ENCODE measurements at regions not wholly inside any gene's neighbourhood (a gene's known extent, or its start where the extent isn't known, plus 50 kb on each side); places are given as distances from the start of the nearest gene placed in this dataset.

DNA sequence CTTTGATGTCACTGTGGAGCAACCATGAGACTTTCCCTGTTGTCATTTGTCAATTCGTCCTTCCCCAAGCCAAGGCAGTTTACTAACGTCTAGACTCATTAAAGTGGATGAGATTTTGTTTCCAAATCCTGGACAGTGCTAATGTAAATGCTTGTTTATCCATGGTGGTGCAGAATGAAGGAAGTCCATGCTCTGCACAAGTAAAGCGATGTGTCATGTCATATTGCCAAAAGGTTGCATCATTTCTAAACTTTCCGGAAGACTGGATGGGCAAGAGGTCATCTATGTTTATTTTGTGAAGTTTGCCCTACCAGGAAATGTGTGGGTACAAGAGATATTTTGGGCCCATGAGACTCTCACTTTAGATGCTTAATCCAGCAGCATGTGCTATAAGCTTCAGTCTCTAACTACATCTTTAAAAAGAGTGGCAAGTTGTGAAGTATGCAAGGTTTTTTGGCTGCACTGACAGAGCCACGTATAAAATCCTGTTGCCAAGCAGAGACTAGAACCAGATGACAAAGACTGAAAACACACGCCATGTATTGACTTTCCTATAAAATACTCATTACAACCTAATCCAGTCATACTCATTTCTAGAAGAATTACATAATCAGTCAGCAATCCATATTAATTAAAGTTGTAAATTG, 72.1 kb upstream of the FNDC3B start:
- DNase-seq (ENCODE audit: low read depth, low spot score) (no peak), FAIRE-seq (no peak)
- H2AFZ ChIP-seq (ENCODE audit: control insufficient read depth, low read length), result no peak overlapping the region
- dilution Hi-C loops (cut with MboI; ENCODE audit: extremely low pct_ligation_motif_present, low sequenced_read_pairs), result no loop called here
- H4K20me1 ChIP-seq (ENCODE audit: control insufficient read depth, extremely low read depth, insufficient read depth, low read length), result no peaks in the 10 kb centered on the region
- no peak overlapping the region for H3K4me2 ChIP-seq (ENCODE audit: control insufficient read depth, extremely low read depth, insufficient read depth, low read depth, low read length)
- H3K4me1 ChIP-seq (ENCODE audit: control insufficient read depth, extremely low read depth, insufficient read depth, low read length), result peaks cover 5% of the 10 kb centered on the region
- H3K27ac ChIP-seq (ENCODE audit: control insufficient read depth, insufficient read depth, low read length), result no peak overlapping the region
- no peak for TF ChIP-seq EZH2 (IDR thresholded peaks at IDR 0.05; ENCODE audit: low read length)
- TF ChIP-seq, protein P1, sequence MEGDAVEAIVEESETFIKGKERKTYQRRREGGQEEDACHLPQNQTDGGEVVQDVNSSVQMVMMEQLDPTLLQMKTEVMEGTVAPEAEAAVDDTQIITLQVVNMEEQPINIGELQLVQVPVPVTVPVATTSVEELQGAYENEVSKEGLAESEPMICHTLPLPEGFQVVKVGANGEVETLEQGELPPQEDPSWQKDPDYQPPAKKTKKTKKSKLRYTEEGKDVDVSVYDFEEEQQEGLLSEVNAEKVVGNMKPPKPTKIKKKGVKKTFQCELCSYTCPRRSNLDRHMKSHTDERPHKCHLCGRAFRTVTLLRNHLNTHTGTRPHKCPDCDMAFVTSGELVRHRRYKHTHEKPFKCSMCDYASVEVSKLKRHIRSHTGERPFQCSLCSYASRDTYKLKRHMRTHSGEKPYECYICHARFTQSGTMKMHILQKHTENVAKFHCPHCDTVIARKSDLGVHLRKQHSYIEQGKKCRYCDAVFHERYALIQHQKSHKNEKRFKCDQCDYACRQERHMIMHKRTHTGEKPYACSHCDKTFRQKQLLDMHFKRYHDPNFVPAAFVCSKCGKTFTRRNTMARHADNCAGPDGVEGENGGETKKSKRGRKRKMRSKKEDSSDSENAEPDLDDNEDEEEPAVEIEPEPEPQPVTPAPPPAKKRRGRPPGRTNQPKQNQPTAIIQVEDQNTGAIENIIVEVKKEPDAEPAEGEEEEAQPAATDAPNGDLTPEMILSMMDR (optimal IDR thresholded peaks at IDR 0.05 in 1 of 3, IDR thresholded peaks at IDR 0.05 in 1 of 3, conservative IDR thresholded peaks at IDR 0.05 in 1 of 3; ENCODE audit: extremely low read depth in 1 of 3, insufficient read depth in 2 of 3, low read length in 3 of 3), result no peak
- no peak overlapping the region for H3K9ac ChIP-seq (ENCODE audit: control insufficient read depth, extremely low read depth, insufficient read depth, low read length)
- no peaks in the 10 kb centered on the region for H3K27me3 ChIP-seq (ENCODE audit: control insufficient read depth, extremely low read depth, insufficient read depth, low read length)
- no peaks in the 10 kb centered on the region for H3K79me2 ChIP-seq (ENCODE audit: control insufficient read depth, insufficient read depth, low read length)
- no peak overlapping the region for H3K4me3 ChIP-seq (ENCODE audit: control insufficient read depth in 2 of 3, extremely low read depth in 1 of 3, insufficient read depth in 2 of 3, low read depth in 1 of 3, low read length in 3 of 3)
- H3K36me3 ChIP-seq (ENCODE audit: control insufficient read depth in 2 of 2, extremely low read depth in 1 of 2, insufficient read depth in 2 of 2, low read length in 2 of 2), result no peaks in the 10 kb centered on the region
- H3K9me1 ChIP-seq (ENCODE audit: control insufficient read depth, extremely low read depth, insufficient read depth, low read length), result no peaks in the 10 kb centered on the region
- no peaks in the 10 kb centered on the region for H3K9me3 ChIP-seq (ENCODE audit: control insufficient read depth, low read depth, low read length)

DNA sequence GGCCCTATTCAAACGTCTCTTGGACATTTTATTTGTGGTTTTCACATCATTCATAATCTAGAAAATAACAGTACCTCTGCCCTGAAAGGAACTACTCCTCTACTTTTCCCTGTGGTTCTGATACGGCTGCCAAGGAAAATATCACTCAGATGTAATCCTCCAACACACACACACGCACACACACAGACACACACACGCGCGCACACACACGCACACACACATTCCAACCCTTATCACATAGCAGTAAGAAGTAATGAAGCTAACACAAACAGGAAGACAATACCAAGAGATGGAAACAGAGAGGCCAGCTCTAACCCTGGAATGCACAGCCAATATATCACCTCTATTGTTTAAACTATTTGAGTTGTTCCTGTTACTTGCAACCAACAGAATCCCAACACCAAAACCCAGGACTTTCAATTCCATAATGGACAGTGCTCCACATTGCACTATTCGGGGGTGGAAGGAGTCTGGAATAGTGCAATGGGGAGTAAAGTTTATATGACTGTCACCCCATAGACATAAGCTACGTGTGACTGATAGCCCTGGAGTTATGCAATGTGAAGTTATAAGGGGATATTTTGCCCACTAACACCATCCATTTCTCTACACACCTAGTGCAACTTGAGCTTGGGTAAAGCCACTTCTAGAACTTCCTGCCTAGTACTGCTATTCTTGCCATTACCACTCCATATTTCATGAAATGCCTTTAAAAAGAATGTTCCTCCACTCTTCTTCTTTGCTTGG, 71.3 kb upstream of the FNDC3B start:
- Histone ChIP-seq H3K9me3 (ENCODE audit: control insufficient read depth, low read depth, low read length) (no peaks in the 10 kb centered on the region), H3K27ac (ENCODE audit: control insufficient read depth, insufficient read depth, low read length) (no peak overlapping the region), H2AFZ (ENCODE audit: control insufficient read depth, low read length) (no peak overlapping the region), H3K9ac (ENCODE audit: control insufficient read depth, extremely low read depth, insufficient read depth, low read length) (no peak overlapping the region), H3K4me3 (ENCODE audit: control insufficient read depth in 2 of 3, extremely low read depth in 1 of 3, insufficient read depth in 2 of 3, low read depth in 1 of 3, low read length in 3 of 3) (no peak overlapping the region), H3K4me1 (ENCODE audit: control insufficient read depth, extremely low read depth, insufficient read depth, low read length) (peaks cover 5% of the 10 kb centered on the region), H3K4me2 (ENCODE audit: control insufficient read depth, extremely low read depth, insufficient read depth, low read depth, low read length) (no peak overlapping the region), H3K27me3 (ENCODE audit: control insufficient read depth, extremely low read depth, insufficient read depth, low read length) (no peaks in the 10 kb centered on the region), H3K36me3 (ENCODE audit: control insufficient read depth in 2 of 2, extremely low read depth in 1 of 2, insufficient read depth in 2 of 2, low read length in 2 of 2) (no peaks in the 10 kb centered on the region), H3K9me1 (ENCODE audit: control insufficient read depth, extremely low read depth, insufficient read depth, low read length) (no peaks in the 10 kb centered on the region), H4K20me1 (ENCODE audit: control insufficient read depth, extremely low read depth, insufficient read depth, low read length) (no peaks in the 10 kb centered on the region), H3K79me2 (ENCODE audit: control insufficient read depth, insufficient read depth, low read length) (no peaks in the 10 kb centered on the region)
- dilution Hi-C loops (cut with MboI; ENCODE audit: extremely low pct_ligation_motif_present, low sequenced_read_pairs), result no loop called here
- DNase-seq (ENCODE audit: low read depth, low spot score) (no peak), FAIRE-seq (no peak)
- TF ChIP-seq, protein P1 (optimal IDR thresholded peaks at IDR 0.05 in 1 of 3, IDR thresholded peaks at IDR 0.05 in 1 of 3, conservative IDR thresholded peaks at IDR 0.05 in 1 of 3; ENCODE audit: extremely low read depth in 1 of 3, insufficient read depth in 2 of 3, low read length in 3 of 3), result no peak
- TF ChIP-seq EZH2 (IDR thresholded peaks at IDR 0.05; ENCODE audit: low read length), result no peak

All from keratinocyte (primary cell).